ENCODE measurements at regions not wholly inside any gene's neighbourhood (a gene's known extent, or its start where the extent isn't known, plus 50 kb on each side); places are given as distances from the start of the nearest gene placed in this dataset.

DNA sequence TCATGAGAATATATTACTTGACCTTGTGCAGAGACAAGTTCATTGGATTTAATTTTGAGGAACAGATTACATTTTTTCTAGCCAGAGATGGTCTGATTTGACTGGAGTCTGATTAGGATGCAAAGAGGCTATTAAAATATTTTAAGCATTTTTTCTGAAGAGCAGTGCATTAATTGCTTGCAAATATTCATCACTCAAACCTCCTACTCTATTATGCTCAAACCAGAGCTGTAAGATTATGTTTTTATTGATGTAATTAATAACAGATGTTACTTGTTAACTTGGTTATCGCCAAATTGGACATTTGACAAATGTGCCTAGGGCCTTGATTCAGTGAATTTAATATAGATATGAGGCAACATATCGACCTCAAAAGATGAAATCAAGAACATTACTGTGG is 160.9 kb upstream of the SLC13A1 start (continued):
- TF ChIP-seq SIN3A (IDR thresholded peaks at IDR 0.05; ENCODE audit: borderline replicate concordance, low read depth, low read length) = no peak
- no peak for TF ChIP-seq MEF2A (IDR thresholded peaks at IDR 0.05; ENCODE audit: borderline replicate concordance, low read depth)
- TF ChIP-seq EP300 (IDR thresholded peaks at IDR 0.05; ENCODE audit: borderline replicate concordance in 1 of 2, low read depth in 1 of 2, low read length in 1 of 2) = peak in 1 of 2 experiments; percentile 97; a peak in 2 of 4 replicates
- TF ChIP-seq NRF1 (IDR thresholded peaks at IDR 0.05; ENCODE audit: low read depth, low read length) = no peak
- TF ChIP-seq, protein P1, sequence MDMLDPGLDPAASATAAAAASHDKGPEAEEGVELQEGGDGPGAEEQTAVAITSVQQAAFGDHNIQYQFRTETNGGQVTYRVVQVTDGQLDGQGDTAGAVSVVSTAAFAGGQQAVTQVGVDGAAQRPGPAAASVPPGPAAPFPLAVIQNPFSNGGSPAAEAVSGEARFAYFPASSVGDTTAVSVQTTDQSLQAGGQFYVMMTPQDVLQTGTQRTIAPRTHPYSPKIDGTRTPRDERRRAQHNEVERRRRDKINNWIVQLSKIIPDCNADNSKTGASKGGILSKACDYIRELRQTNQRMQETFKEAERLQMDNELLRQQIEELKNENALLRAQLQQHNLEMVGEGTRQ (IDR thresholded peaks at IDR 0.05; ENCODE audit: borderline replicate concordance, low read depth, low read length) = no peak
- no peak for TF ChIP-seq NFIC (IDR thresholded peaks at IDR 0.05; ENCODE audit: borderline replicate concordance)
- TF ChIP-seq, protein P2, sequence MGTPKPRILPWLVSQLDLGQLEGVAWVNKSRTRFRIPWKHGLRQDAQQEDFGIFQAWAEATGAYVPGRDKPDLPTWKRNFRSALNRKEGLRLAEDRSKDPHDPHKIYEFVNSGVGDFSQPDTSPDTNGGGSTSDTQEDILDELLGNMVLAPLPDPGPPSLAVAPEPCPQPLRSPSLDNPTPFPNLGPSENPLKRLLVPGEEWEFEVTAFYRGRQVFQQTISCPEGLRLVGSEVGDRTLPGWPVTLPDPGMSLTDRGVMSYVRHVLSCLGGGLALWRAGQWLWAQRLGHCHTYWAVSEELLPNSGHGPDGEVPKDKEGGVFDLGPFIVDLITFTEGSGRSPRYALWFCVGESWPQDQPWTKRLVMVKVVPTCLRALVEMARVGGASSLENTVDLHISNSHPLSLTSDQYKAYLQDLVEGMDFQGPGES (IDR thresholded peaks at IDR 0.05; ENCODE audit: low read depth, low read length) = no peak
- TF ChIP-seq RAD21 (IDR thresholded peaks at IDR 0.05; ENCODE audit: low read length) = peak; percentile 29; the same call in 1 of the 2 replicates
- TF ChIP-seq, protein P3, sequence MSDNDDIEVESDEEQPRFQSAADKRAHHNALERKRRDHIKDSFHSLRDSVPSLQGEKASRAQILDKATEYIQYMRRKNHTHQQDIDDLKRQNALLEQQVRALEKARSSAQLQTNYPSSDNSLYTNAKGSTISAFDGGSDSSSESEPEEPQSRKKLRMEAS (IDR thresholded peaks at IDR 0.05; ENCODE audit: low read depth) = no peak
- TF ChIP-seq, protein P4, sequence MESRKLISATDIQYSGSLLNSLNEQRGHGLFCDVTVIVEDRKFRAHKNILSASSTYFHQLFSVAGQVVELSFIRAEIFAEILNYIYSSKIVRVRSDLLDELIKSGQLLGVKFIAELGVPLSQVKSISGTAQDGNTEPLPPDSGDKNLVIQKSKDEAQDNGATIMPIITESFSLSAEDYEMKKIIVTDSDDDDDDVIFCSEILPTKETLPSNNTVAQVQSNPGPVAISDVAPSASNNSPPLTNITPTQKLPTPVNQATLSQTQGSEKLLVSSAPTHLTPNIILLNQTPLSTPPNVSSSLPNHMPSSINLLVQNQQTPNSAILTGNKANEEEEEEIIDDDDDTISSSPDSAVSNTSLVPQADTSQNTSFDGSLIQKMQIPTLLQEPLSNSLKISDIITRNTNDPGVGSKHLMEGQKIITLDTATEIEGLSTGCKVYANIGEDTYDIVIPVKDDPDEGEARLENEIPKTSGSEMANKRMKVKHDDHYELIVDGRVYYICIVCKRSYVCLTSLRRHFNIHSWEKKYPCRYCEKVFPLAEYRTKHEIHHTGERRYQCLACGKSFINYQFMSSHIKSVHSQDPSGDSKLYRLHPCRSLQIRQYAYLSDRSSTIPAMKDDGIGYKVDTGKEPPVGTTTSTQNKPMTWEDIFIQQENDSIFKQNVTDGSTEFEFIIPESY (IDR thresholded peaks at IDR 0.05; ENCODE audit: borderline replicate concordance, low read depth) = no peak
- no peak for TF ChIP-seq YY1 (IDR thresholded peaks at IDR 0.05; ENCODE audit: low read depth)
- TF ChIP-seq SMC3 (IDR thresholded peaks at IDR 0.05; ENCODE audit: low read depth, low read length) = no peak
- TF ChIP-seq TCF12 (IDR thresholded peaks at IDR 0.05) = peak; percentile 72
- TF ChIP-seq GABPA (IDR thresholded peaks at IDR 0.05; ENCODE audit: low read depth) = no peak
- TF ChIP-seq, protein P5, sequence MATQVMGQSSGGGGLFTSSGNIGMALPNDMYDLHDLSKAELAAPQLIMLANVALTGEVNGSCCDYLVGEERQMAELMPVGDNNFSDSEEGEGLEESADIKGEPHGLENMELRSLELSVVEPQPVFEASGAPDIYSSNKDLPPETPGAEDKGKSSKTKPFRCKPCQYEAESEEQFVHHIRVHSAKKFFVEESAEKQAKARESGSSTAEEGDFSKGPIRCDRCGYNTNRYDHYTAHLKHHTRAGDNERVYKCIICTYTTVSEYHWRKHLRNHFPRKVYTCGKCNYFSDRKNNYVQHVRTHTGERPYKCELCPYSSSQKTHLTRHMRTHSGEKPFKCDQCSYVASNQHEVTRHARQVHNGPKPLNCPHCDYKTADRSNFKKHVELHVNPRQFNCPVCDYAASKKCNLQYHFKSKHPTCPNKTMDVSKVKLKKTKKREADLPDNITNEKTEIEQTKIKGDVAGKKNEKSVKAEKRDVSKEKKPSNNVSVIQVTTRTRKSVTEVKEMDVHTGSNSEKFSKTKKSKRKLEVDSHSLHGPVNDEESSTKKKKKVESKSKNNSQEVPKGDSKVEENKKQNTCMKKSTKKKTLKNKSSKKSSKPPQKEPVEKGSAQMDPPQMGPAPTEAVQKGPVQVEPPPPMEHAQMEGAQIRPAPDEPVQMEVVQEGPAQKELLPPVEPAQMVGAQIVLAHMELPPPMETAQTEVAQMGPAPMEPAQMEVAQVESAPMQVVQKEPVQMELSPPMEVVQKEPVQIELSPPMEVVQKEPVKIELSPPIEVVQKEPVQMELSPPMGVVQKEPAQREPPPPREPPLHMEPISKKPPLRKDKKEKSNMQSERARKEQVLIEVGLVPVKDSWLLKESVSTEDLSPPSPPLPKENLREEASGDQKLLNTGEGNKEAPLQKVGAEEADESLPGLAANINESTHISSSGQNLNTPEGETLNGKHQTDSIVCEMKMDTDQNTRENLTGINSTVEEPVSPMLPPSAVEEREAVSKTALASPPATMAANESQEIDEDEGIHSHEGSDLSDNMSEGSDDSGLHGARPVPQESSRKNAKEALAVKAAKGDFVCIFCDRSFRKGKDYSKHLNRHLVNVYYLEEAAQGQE (IDR thresholded peaks at IDR 0.05; ENCODE audit: low read depth, low read length) = no peak
- TF ChIP-seq FOXM1 (IDR thresholded peaks at IDR 0.05; ENCODE audit: low read depth) = no peak
- peak; percentile 77; the same call in 1 of the 2 replicates for TF ChIP-seq FOXJ3 (CRISPR knock-in tag; IDR thresholded peaks at IDR 0.05)
- TF ChIP-seq, protein P6, sequence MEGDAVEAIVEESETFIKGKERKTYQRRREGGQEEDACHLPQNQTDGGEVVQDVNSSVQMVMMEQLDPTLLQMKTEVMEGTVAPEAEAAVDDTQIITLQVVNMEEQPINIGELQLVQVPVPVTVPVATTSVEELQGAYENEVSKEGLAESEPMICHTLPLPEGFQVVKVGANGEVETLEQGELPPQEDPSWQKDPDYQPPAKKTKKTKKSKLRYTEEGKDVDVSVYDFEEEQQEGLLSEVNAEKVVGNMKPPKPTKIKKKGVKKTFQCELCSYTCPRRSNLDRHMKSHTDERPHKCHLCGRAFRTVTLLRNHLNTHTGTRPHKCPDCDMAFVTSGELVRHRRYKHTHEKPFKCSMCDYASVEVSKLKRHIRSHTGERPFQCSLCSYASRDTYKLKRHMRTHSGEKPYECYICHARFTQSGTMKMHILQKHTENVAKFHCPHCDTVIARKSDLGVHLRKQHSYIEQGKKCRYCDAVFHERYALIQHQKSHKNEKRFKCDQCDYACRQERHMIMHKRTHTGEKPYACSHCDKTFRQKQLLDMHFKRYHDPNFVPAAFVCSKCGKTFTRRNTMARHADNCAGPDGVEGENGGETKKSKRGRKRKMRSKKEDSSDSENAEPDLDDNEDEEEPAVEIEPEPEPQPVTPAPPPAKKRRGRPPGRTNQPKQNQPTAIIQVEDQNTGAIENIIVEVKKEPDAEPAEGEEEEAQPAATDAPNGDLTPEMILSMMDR (IDR thresholded peaks at IDR 0.05) = no peak
- no peak for TF ChIP-seq ELF1 (IDR thresholded peaks at IDR 0.05)
- TF ChIP-seq GATA2 (CRISPR knock-in tag; IDR thresholded peaks at IDR 0.05) = peak; percentile 90

Data from SK-N-SH (cell line).